ENCODE measurements at regions not wholly inside any gene's neighbourhood (a gene's known extent, or its start where the extent isn't known, plus 50 kb on each side); places are given as distances from the start of the nearest gene placed in this dataset.

GRCh38 chr4:4609622-4610334 lies 67.9 kb upstream of the STX18 start:
- no peak for DNase-seq (ENCODE audit: low read depth)
- no peak overlapping the region for H3K4me3 ChIP-seq (ENCODE audit: low read depth, low read length)
- TF ChIP-seq CTCF (IDR thresholded peaks at IDR 0.05; ENCODE audit: insufficient read depth, low read depth, low read length, missing control alignments), result no peak

DNA sequence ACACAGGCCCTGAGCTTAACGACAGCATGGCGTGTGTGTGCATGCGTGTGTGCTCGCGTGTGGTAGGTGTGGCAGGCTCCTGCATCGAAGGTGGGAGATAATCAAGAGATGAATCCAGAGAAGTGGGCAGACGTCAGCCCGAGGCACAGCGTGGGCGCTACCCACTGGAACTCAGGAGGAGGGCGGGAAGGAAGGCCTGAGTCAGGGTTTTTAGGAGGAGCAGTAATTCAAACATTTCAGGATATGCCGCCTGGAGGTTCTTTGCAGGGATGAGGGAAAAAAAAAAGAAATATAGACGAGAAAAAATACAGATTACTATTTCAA lies 66.3 kb upstream of the STX18 start:
- TF ChIP-seq CTCF (IDR thresholded peaks at IDR 0.05; ENCODE audit: insufficient read depth, low read depth, low read length, missing control alignments), result no peak
- no peak overlapping the region for H3K4me3 ChIP-seq (ENCODE audit: low read depth, low read length)
- no peak for DNase-seq (ENCODE audit: low read depth)

- no peak overlapping the region for H3K4me3 ChIP-seq (ENCODE audit: low read depth, low read length)
- DNase-seq (ENCODE audit: low read depth), result no peak
- no peak for TF ChIP-seq CTCF (IDR thresholded peaks at IDR 0.05; ENCODE audit: insufficient read depth, low read depth, low read length, missing control alignments)
Measured at GRCh38 chr4:4607336-4608213, 65.7 kb upstream of the STX18 start.

DNA sequence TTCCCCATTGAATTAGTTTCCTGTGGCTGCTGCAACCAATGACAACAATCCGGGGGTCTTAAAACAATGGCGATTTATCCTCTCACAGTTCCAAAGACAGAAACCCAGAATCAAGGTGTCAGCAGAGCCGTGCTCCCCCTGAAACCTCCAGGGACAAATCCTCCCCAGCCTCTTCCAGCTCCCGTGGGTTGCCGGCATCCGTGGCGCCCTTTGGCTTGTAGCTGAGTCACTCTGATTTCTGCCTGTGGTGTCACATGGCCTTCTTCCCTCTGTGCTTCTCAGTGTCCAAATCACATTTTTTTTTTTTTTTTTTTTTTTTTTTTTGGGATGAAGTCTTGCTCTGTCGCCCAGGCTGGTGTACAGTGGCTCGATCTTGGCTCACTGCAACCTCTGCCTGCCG lies 64.5 kb upstream of the STX18 start:
- DNase-seq (ENCODE audit: low read depth), result no peak

GRCh38 chr4:4605849-4606248 lies 64.0 kb upstream of the STX18 start:
- TF ChIP-seq CTCF (IDR thresholded peaks at IDR 0.05; ENCODE audit: insufficient read depth, low read depth, low read length, missing control alignments), result no peak
- DNase-seq (ENCODE audit: low read depth), result no peak
- no peak overlapping the region for H3K4me3 ChIP-seq (ENCODE audit: low read depth, low read length)

More for the DNA sequence above, 64.5 kb upstream of the STX18 start:
- TF ChIP-seq CTCF (IDR thresholded peaks at IDR 0.05; ENCODE audit: insufficient read depth, low read depth, low read length, missing control alignments), result no peak
- H3K4me3 ChIP-seq (ENCODE audit: low read depth, low read length), result no peak overlapping the region

DNA sequence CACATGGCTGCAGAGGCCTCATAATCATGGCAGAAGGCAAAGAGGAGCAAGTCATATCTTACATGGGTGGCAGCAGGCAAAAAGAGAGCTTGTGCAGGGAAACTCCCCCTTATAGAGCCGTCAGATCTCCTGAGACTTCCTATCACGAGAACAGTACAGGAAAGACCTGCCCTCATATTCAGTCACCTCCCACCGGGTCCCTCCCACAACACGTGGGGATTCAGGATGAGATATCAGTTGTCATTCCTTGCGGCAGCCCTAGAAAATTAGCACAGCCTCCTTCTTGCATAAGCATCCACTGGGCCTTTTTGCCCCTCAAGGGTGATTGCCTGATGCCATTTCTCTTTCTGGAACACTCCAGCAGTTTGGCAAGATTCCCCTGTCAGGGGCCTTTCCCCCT lies 61.7 kb upstream of the STX18 start:
- no peak for TF ChIP-seq CTCF (IDR thresholded peaks at IDR 0.05; ENCODE audit: insufficient read depth, low read depth, low read length, missing control alignments)
- no peak overlapping the region for H3K4me3 ChIP-seq (ENCODE audit: low read depth, low read length)
- DNase-seq (ENCODE audit: low read depth), result no peak
